GM18498 (cell line): ENCODE measurements at regions not wholly inside any gene's neighbourhood (a gene's known extent, or its start where the extent isn't known, plus 50 kb on each side); places are given as distances from the start of the nearest gene placed in this dataset.

Source experiments
- ATAC-seq: cut with Tn5 transposase; IDR thresholded peaks from one replicate; pipeline ENCODE4 v1.9.1; 2021; ENCODE audit warnings: mild to moderate bottlenecking, moderate library complexity; ENCODE audit not compliant: unreplicated experiment

- ATAC-seq, result peak; percentile 43
Measured at GRCh38 chr4:43765514-43765913, 683.1 kb downstream of the KCTD8 start.

GRCh38 chr4:43766648-43767047, 682.0 kb downstream of the KCTD8 start:
- ATAC-seq, result peak; percentile 46

DNA sequence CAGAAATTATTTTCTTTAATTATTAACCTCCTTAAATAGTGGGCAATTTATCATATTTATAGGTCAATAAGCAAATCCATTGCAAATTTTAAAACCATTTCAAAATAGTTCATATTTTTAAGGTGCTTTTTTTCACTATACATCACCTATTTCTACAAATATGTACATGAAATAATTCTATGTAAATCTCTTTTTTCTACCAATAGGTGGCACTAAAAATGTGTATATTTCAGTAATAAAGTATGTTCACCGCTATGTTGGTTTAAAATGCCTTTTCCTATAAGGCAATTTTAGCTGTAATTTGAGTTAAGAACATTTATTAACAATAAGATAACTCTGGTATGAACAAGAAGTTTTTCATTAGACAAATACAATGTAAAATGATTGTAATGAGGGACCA, 672.2 kb downstream of the KCTD8 start:
- no peak for ATAC-seq

- peak; percentile 87 for ATAC-seq
Measured at GRCh38 chr4:43778187-43778915, 670.3 kb downstream of the KCTD8 start.

DNA sequence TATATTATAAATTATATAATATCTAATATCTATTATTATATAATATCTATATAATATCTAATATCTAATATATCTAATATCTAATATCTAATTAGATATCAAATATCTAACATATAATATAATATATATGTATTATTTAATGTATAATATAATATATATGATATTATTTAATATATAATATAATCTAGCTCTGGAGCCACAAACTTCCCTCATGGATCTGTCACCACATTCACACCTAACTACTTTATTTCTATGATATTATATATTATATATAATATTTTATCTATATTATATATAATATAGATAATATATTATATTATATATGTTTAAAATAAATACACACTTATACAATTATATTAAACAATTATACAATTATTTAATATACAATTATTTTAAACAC, 667.5 kb downstream of the KCTD8 start:
- no peak for ATAC-seq

DNA sequence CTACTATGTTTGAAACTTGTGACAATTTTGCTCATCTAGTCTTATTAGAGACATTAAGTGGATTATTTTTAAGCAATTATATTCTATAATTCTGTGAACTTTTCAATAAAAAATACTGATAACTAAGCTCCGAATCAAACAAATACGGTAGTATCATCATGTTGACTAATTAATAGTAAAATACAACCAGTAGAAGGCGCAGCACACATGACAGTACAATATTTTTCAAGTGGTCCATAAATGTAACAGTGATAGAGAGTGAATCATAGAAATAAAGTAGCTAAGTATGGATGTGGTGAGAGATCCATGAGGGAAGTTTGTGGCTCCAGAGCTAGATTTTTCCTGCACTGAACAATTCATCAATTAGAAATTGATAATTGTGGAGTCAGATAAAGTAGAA, 666.2 kb downstream of the KCTD8 start:
- ATAC-seq, result no peak

- no peak for ATAC-seq
Measured at GRCh38 chr4:43816116-43816515, 632.5 kb downstream of the KCTD8 start.

- no peak for ATAC-seq
Measured at GRCh38 chr4:43822621-43823020, 626.0 kb downstream of the KCTD8 start.

- peak; percentile 83 for ATAC-seq
Measured at GRCh38 chr4:43835869-43836268, 612.7 kb downstream of the KCTD8 start.

- ATAC-seq, result no peak
Measured at GRCh38 chr4:43837171-43837570, 611.4 kb downstream of the KCTD8 start.

DNA sequence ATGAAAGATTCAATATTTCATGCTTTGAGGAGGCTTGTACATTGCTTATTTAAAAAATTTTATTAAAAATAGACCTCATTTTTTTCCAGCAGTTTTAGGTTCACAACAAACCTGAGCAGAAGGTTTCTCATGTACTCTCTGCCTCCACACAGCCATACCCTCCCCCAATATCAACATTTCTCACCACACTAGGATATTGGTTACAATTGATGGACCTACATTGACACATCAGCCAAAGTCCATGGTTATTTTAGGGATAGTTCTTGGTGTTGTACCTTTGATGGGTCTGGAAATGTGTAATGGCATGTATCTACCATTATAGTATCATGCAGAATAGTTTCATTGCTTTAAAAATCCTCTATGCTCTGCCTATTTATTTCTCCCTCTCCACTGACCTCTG, 611.0 kb downstream of the KCTD8 start:
- no peak for ATAC-seq

- no peak for ATAC-seq
Measured at GRCh38 chr4:43842594-43842993, 606.0 kb downstream of the KCTD8 start.

GRCh38 chr4:43843501-43843900, 605.1 kb downstream of the KCTD8 start:
- no peak for ATAC-seq

DNA sequence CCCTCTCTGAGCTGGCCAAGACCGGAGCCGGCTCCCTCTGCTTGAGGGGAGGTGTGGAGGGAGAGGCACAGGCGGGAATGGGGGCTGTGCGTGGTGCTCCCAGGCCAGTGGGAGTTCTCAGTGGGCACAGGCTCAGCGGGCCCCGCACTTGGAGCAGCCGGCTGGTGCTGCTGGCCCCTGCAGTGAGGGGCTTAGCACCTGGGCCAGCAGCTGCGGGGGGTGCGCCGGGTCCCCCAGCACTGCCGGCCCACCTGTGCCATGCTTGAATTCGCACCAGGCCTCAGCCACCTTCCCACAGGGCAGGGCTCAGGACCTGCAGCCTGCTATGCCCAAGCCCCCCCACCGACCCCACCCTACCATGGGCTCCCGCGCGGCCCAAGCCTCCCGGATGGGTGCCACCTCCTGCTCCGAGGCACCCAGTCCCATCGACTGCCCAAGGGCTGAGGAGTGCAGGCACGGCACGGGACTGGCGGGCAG, 602.5 kb downstream of the KCTD8 start:
- no peak for ATAC-seq

- ATAC-seq, result no peak
Measured at GRCh38 chr4:43853565-43854264, 594.9 kb downstream of the KCTD8 start.

- ATAC-seq, result no peak
Measured at GRCh38 chr4:43855283-43855682, 593.3 kb downstream of the KCTD8 start.

DNA sequence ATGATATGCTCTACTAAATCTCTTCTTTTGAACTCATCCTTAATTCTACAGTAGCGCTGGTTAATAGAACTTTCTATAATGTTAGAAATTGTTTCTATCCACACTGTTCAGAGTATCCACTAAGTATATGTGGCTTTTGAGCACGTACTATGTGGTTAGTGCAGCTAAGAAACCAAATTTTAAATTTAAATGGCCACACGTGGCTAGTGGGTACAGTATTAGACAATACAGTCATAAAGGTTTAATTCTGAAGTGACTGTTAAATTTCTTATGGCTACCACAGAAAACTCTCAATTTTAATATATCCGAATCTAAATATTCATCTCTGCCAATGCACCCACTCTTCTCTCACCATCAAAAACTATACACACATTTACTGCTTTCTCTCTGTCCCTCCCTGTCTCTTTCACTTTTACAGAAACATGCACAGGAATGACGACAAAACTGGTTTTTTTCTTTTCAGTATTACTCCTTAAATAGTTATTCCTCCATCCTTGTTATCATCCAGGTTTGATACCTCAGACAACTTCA, 583.9 kb downstream of the KCTD8 start:
- ATAC-seq, result peak; percentile 43

DNA sequence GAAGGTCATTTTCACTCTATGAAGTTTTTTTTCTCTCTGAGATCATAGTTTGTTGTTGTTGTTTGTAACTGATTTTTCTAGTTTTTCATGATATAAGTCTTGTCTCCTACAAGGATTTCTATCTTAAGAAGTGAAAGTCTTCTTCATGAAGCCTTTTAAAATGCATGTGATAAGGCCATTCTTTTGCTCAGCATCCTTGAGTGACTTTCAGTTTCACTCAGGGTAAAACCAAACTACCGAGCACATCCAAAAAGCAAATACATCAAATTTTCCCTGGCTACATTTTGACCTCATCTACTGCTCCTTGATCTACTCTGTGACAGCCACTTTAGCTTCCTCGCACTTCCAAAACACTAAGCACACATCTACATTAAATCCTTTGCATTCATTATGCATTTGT, 580.7 kb downstream of the KCTD8 start:
- no peak for ATAC-seq

- no peak for ATAC-seq
Measured at GRCh38 chr4:43875655-43876054, 573.0 kb downstream of the KCTD8 start.

- no peak for ATAC-seq
Measured at GRCh38 chr4:43882470-43882869, 566.1 kb downstream of the KCTD8 start.

- ATAC-seq, result no peak
Measured at GRCh38 chr4:43886196-43886595, 562.4 kb downstream of the KCTD8 start.

DNA sequence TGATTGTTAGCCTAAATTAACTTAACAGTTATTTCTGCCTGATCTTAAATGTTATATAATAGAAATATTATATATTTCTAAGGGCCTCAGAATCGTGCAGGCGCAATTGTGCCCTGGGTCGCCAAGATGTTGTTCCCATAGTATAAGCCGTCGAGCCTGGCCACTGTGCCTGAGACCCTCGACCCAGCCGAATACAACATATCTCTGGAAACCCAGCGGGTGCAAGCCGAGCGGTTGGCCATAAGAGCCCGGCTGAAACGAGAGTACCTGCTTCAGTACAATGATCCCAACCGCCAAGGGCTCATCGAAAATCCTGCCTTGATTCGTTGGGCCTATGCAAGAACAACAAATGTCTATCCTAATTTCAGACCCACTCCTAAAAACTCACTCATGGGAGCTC, 549.8 kb downstream of the KCTD8 start:
- no peak for ATAC-seq
